ENCODE measurements at regions not wholly inside any gene's neighbourhood (a gene's known extent, or its start where the extent isn't known, plus 50 kb on each side); places are given as distances from the start of the nearest gene placed in this dataset.
"Not testable (repeated sequence)": the region's sequence is repeated elsewhere in the genome, so short reads cannot be mapped to it uniquely, and the experiment has no call there.

- not testable (repeated sequence) for DNase-seq
Observed at GRCh38 chr6:85356743-85357142, 93.1 kb upstream of the NT5E start.

DNA sequence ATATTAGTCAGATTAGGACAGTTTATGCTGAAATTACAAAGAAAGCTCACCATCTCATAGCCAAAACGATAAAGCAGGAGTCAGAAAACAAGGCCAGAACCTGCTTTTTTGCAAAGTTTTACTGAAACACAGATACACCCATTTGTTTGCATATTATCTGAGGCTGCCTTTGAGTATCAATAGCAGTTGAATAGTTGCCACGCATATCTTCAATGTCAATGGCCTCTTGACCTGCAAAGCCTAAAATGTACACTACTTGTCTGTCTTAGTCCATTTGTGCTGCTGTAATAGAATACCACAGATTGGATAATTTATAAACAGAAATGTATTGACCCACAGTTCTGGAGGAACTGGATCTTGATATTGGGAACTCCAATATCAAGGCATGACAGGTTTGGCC is 94.1 kb upstream of the NT5E start:
- no peak for DNase-seq

DNA sequence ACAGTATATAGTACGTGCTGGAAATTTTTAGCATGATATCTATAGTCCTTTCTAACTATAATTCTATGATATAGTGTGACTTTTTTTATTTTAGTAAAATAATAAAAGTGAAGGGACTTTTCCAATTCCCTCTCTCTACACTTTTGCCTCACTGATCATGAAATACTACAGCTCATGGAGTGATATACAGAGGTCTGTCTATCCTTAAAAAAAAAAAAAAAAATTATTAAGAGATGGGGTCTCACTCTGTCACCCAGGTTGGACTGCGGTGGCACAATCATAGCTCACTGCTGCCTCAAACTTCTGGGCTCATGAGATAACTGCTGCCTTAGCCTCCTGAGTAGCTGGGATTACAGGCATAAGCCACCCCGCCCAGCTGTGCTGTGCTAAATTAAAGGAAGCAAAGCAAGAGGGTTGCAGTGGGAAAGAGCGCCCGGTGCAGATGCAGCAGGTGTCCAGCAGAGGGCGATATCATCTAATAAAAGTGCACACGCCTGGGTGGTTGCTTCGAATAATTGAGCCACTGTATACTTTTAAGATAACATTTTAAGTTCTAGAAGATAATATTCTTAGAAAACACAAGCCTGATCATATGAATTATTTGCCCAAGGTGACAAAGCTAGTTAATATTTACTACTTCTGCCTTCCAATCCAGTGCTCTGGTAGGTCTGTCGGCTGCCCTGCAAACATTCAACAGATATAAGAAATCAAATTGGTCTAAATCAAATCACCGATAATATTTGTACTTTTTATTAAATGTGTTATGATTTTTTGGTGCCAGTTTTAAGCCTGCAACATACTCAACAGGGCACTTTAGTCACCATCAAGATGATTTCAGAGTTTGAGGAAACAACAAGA is 94.9 kb upstream of the NT5E start:
- peak; percentile 82 for DNase-seq

DNA sequence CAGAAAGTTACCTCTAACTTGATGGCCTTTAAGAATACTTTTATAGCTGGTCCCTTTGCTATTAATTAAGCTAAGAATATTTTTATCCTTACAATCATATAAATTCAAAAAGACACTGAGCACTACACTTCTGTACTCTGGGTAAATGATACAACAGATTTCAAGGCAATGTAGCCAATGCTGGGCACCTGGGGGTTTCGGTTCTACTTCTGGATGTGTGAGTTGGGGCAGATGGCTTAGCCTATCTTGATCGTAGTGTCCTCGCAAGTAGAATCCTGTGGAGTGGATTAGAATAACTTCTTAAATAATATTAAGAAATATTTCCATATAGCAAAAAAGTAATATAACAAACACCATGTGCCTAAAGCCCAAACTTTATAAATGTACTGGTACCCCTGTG is 96.9 kb upstream of the NT5E start:
- DNase-seq: no peak

DNA sequence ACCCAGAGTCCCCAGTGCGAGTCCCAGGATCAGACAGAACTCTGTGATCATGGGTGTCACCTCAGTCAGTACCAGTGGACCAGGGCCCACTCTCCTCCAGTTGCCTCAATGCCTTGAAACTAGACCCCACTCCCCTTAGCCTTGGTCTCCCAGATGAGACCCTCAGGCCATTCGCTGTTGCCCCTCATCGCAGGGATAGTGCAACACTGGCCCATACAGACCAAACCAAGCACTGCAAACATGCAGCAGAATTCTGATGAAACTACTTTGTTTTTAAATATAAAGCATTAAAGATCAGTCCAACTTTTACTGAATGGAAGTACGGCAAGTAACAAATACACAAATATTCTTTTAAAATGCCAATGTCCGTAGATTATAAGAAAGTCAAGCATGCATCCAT is 101.2 kb upstream of the NT5E start:
- no peak for DNase-seq

- DNase-seq: no peak
Observed at GRCh38 chr6:85347812-85348211, 102.1 kb upstream of the NT5E start.

DNA sequence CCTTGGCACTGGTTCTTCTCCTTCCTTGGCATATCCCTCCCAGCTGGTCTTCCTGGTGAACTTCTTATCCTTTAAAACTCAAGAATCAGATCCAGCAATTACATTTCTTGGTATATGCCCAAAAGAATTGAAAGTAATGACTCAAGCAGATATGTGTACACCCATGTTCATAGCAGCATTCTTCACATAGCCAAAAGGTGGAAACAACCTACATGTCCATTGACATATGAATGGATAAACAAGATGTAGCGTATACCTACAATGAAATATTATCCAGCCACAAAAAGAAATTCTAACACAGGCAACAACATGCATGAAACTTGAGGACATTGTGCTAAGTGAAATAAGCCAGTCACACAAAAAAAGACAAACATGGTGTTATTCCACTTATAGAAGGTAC is 103.7 kb upstream of the NT5E start:
- DNase-seq: no peak

- DNase-seq: no peak
Observed at GRCh38 chr6:85344996-85345395, 104.9 kb upstream of the NT5E start.

DNA sequence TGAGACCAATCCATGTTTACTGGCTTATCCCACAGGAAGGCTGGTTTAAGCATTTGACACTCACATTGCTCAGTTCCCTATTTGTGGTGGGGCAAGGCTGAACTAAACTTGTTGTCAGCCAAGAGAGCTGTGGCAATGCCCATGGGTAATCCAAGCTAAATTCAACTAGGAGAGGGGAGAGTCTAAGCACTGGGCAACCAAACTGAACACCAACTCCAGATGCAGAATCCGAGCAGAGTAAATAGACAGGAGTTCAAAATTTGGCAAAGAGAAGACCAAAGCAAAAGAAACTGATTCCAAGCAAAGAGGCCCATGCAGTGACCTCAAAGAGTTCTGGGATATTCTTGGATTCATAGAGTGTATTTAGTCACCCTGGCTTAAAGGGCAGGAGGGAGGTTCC is 106.5 kb upstream of the NT5E start:
- no peak for DNase-seq

- no peak for DNase-seq
Observed at GRCh38 chr6:85329196-85329595, 120.7 kb upstream of the NT5E start.

DNA sequence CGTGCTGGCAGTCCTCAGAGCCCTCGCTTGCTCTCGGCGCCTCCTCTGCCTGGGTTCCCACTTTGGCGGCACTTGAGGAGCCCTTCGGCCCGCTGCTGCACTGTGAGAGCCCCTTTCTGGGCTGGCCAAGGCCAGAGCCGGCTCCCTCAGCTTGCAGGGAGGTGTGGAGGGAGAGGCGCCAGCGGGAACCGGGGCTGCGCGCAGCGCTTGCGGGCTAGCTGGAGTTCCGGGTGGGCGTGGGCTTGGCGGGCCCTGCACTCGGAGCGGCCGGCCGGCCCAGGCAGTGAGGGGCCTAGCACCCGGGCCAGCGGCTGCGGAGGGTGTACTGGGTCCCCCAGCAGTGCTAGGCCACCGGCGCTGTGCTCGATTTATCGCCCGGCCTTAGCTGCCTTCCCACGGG is 124.1 kb upstream of the NT5E start:
- DNase-seq: not testable (repeated sequence)

DNA sequence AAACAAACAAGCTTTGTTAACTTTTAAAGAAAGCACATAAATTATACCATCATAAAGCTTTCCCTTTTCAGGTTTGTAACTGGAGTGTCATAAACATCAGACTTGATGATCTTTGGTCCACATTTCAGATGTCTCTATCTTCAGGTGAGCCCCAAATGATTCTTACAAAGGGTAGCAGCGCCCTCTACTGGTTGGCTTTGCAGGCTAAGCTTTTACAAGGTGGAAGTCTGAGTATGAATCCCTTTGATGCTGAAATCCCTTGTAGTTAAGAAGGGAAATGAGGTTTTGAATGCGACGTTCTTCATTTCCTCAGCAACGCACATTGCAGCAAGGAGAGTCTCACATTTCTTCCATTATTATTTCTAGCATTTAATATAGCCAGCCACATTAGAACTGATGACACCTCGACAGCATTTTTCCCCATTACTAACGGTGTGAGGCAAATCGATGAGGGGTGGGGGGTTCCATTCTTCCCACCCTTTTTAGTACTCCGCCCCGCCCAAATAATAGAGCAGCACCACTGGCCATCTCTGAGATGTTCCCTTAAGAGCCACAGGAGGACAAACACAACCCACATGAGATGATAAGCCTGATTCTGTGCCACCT is 126.3 kb upstream of the NT5E start:
- peak; percentile 54 for DNase-seq

- no peak for DNase-seq
Observed at GRCh38 chr6:85322446-85323105, 127.3 kb upstream of the NT5E start.

- no peak for DNase-seq
Observed at GRCh38 chr6:85321906-85322305, 128.0 kb upstream of the NT5E start.

DNA sequence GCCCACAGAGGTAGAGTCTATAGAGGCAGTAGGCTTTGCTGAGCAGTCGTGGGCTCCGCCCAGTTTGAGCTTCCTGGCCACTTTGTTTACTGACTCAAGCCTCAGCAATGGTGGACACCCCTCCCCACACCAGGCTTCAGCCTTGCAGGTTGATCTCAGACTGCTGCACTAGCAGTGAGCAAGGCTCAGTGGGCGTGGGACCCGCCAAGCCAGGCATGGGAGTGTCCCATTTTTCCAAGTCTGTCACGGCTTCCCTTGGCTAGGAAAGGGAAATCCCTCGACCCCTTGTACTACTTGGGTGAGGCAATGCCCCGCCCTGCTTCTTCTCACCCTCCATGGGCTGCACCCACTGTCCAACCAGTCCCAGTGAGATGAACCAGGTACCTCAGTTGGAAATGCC is 135.3 kb upstream of the NT5E start:
- no peak for DNase-seq

DNA sequence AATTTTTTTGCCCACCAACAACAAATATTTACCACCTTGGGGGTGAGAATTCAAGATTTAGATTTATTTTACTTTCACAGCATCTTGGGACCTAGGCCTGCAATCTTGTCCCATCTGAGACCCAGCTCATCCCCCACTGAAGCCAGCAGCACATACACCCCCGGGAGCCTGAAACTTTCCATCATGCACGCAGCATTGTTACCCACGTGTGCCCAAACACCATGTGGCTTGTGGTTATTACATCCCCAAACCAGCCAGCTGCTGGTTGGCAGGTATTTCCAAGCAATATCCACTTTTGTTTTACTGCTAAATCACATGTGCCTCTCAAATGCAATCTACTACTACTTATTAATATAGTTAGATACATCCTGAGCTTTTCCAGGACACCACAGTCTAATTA is 149.3 kb upstream of the NT5E start:
- no peak for DNase-seq

DNA sequence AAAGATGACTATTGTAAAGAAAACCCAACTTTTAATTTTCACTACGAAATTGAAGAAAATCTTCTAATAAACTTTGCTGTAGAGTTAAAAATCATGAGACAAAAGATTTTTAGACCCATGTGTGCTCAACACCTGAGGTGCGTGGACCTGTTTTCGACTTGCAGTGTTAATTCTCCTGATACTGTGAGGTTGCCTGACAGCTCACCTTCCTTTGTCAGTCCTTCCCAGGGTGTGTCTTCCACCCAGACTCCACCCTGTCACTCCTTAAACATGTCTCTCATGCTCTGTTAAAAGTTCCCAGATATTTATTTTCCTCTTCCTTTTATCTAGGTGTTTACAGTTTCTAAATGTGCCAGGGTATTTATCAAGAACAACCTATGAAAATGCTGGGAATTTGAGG is 151.3 kb upstream of the NT5E start:
- no peak for DNase-seq

DNA sequence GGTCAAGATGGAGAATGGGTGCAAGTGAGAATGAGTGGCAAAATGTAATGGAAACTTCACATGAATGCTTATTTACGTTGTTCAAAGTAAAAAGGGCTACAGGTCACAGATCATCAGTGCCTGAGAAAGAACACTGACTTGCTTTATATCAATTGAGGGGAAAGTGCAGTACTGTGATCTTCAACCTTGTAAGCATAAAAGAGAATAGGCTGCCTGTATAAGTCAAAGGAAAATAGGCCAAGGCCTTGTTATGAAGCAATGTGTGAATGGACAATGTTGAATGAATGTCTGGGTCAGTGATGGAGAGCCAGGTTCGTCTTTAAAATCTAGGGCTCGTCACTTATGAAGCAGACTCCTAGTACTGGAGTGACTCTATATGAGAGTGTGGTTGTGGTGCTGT is 158.6 kb upstream of the NT5E start:
- DNase-seq: no peak

DNA sequence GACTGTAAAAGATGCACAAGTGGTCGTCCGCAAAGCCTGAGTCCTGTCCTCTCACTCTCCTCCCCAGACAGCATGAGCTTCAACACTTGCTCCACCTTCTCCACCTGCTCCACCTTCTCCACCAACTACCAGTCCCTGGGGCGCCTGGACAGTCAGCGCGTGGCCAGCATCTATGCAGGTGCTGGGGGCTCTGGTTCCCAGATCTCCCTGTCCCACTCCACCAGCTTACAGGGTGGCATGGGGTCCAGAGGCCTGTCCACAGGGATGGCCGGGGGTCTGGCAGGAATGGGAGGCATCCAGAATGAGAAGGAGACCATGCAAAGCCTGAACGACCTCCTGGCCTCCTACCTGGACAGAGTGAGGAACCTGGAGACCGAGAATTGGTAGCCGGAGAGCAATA is 162.2 kb upstream of the NT5E start:
- no peak for DNase-seq

DNA sequence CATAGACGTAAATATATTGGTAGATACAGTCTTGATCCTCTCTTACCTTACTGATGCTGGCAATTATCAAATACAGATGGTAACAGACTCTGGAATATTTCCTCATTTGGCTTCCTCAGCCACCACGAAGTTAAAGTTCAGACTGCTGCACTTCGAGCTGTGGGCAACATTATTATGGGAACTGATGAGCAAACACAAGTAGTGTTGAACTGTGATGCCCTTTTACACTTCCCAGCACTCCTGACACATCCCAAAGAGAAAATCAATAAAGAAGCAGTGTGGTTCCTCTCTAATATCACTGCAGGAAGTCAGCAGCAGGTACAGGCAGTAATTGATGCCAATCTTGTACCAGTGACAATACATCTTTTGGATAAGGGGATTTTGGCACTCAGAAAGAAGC is 162.7 kb upstream of the NT5E start:
- DNase-seq: no peak

GRCh38 chr6:85286507-85286906 is 163.4 kb upstream of the NT5E start:
- not testable (repeated sequence) for DNase-seq

DNA sequence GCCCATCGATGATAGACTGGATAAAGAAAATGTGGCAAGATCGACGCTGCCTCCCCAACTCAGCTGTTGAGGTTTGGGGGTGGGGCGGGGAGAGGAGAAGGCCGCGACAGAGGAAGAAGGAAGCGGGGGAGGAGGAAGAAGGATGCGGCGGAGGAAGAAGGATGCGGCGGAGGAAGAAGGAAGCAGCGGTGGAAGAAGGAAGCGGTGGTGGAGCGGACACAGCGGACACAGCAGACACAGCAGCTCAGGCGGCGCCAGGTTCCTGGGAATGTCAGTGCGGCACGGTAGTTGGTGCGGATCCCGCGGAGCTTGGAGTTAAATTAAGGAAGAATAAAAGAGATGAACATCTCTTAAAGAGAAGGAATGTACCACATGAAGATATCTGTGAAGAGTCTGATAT is 163.9 kb upstream of the NT5E start:
- DNase-seq: no peak

DNA sequence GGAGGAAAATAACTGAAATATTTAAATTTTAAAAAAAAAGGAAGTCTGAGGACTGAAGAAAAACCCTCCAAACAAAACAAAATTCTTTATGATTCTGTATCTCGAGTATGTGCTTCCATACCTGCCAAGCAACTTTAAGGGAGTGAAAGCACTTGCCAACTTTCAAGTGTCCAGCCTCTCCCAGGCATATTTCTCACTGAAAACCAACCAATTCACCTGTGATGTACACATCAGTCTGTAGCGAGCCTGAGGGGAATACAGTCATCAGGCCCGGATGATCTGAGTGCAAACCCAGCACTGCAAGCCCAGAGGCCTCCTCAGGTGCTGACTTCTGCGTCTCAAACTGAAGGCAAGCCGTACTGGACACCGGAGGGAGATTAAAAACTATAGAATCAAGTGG is 164.8 kb upstream of the NT5E start:
- DNase-seq: no peak

GRCh38 chr6:85283436-85283835 is 166.4 kb upstream of the NT5E start:
- DNase-seq: no peak
